Osteoblast (primary cell): ENCODE measurements at regions not wholly inside any gene's neighbourhood (a gene's known extent, or its start where the extent isn't known, plus 50 kb on each side); places are given as distances from the start of the nearest gene placed in this dataset.
A peak's percentile ranks its signal among the peaks of the same experiment; 100 is the strongest.
"Not testable (repeated sequence)": the region's sequence is repeated elsewhere in the genome, so short reads cannot be mapped to it uniquely, and the experiment has no call there.

Experiments used
- DNase-seq: peaks from one replicate; pipeline ENCODE4 v3.0.0; 2011; ENCODE audit warnings: low spot score, mixed read lengths; ENCODE audit not compliant: insufficient read length; ENCODE audit errors: missing footprints
- H2AFZ ChIP-seq: 2 replicates; pipeline ENCODE4 v1.6.0; 2011; ENCODE audit warnings: mild to moderate bottlenecking, low read length
- H3K27ac ChIP-seq: 2 replicates; pipeline ENCODE4 v1.5.1; 2011; ENCODE audit warnings: mild to moderate bottlenecking, low read depth, low read length, moderate library complexity
- H3K27me3 ChIP-seq: 2 replicates; pipeline ENCODE4 v1.6.0; 2012; ENCODE audit warnings: mild to moderate bottlenecking, control low read depth, inconsistent platforms, low read length, moderate library complexity; ENCODE audit not compliant: insufficient read depth
- H3K36me3 ChIP-seq: 2 replicates; pipeline ENCODE4 v1.5.1; 2011; ENCODE audit warnings: mild to moderate bottlenecking, low read length, control low read depth, moderate library complexity; ENCODE audit not compliant: insufficient read depth
- H3K4me1 ChIP-seq: 2 replicates; pipeline ENCODE4 v1.5.1; 2011; ENCODE audit warnings: mild to moderate bottlenecking, low read length, control low read depth, moderate library complexity; ENCODE audit not compliant: insufficient read depth
- H3K4me2 ChIP-seq: 2 replicates; pipeline ENCODE4 v1.6.0; 2011; ENCODE audit warnings: mild to moderate bottlenecking, low read length; ENCODE audit not compliant: insufficient read depth
- H3K4me3 ChIP-seq: fragments of 200-600 bp; sonication (generic); 3 replicates; pipeline ENCODE4 v1.5.1; 2012; ENCODE audit warnings: mild to moderate bottlenecking, low read length, inconsistent platforms; ENCODE audit not compliant: insufficient read depth
- H3K79me2 ChIP-seq: 2 replicates; pipeline ENCODE4 v1.6.0; 2012; ENCODE audit warnings: mild to moderate bottlenecking, low read length, control low read depth, inconsistent platforms; ENCODE audit not compliant: insufficient read depth
- H3K9me3 ChIP-seq: 2 replicates; pipeline ENCODE4 v1.5.1; 2011; ENCODE audit warnings: low read depth, low read length, control low read depth
- H4K20me1 ChIP-seq: 2 replicates; pipeline ENCODE4 v1.6.0; 2012; ENCODE audit warnings: mild to moderate bottlenecking, low read length, control low read depth; ENCODE audit not compliant: insufficient read depth
- CTCF ChIP-seq: IDR thresholded peaks from 2 replicates; pipeline ENCODE4 v1.5.1; 2011; ENCODE audit warnings: mild to moderate bottlenecking, low read depth, low read length, moderate library complexity; ENCODE audit errors: extremely low read depth

- Histone ChIP-seq H3K79me2 (no peaks in the 10 kb centered on the region), H3K9me3 (no peaks in the 10 kb centered on the region), H3K36me3 (no peaks in the 10 kb centered on the region), H3K4me1 (peaks cover 14% of the 10 kb centered on the region), H3K27me3 (no peaks in the 10 kb centered on the region), H3K4me2 (no peak overlapping the region), H4K20me1 (no peaks in the 10 kb centered on the region), H2AFZ (no peak overlapping the region), H3K27ac (no peak overlapping the region), H3K4me3 (no peak overlapping the region)
- DNase-seq = no peak
- no peak for TF ChIP-seq CTCF
Measured at GRCh38 chr2:113822087-113822815, 65.8 kb upstream of the SLC35F5 start.

DNA sequence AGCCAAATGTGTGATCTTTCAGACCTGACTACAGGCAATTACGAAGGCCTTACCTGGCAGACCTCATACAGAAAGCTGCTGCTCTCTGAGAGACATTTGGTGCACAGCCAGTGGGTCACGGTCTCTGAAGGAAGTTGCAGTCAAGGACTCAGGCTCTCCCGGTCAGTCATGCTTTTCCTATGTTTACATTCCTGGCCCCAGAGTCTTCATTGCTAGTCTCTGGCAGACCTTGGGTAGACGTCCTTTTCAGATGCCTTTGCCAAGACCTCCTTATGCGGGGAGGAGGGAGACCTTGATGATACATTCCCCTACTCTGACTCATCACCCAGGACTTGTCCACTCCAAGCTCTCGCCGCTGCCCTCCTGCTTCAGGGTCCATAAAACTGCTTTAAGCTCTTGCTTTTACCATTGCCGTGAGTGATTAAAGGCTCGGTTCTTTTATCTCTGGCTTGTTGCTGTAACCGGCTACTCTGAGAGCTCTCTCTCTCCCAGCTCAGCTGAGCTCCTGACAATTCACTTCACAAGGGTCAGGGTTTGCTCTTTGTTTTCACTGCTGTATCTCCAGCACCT lies 62.0 kb upstream of the SLC35F5 start:
- Histone ChIP-seq H3K4me1 (peaks cover 14% of the 10 kb centered on the region), H2AFZ (peak overlapping the region; percentile 49), H3K36me3 (no peaks in the 10 kb centered on the region), H3K79me2 (no peaks in the 10 kb centered on the region), H4K20me1 (no peaks in the 10 kb centered on the region), H3K27me3 (no peaks in the 10 kb centered on the region), H3K4me2 (peak overlapping the region; percentile 63), H3K27ac (peak overlapping the region; percentile 49), H3K9me3 (no peaks in the 10 kb centered on the region), H3K4me3 (peak overlapping the region; percentile 38)
- DNase-seq = peak; percentile 89
- TF ChIP-seq CTCF = no peak

GRCh38 chr2:113813396-113813795 lies 57.0 kb upstream of the SLC35F5 start:
- not testable (repeated sequence) for H4K20me1 ChIP-seq, DNase-seq, H3K4me1 ChIP-seq, H3K79me2 ChIP-seq, H3K27ac ChIP-seq, H3K36me3 ChIP-seq, H3K4me2 ChIP-seq, H3K4me3 ChIP-seq, H2AFZ ChIP-seq, H3K9me3 ChIP-seq, H3K27me3 ChIP-seq

- no peak for TF ChIP-seq CTCF
- Histone ChIP-seq H3K27ac (no peak overlapping the region), H2AFZ (no peak overlapping the region), H3K36me3 (no peaks in the 10 kb centered on the region), H3K4me3 (no peak overlapping the region), H3K9me3 (no peaks in the 10 kb centered on the region), H4K20me1 (no peaks in the 10 kb centered on the region), H3K79me2 (no peaks in the 10 kb centered on the region), H3K27me3 (no peaks in the 10 kb centered on the region), H3K4me2 (no peak overlapping the region), H3K4me1 (no peaks in the 10 kb centered on the region)
- peak; percentile 59 for DNase-seq
Measured at GRCh38 chr2:113812204-113812603, 55.8 kb upstream of the SLC35F5 start.
